NB4 (cell line): ENCODE measurements at regions not wholly inside any gene's neighbourhood (a gene's known extent, or its start where the extent isn't known, plus 50 kb on each side); places are given as distances from the start of the nearest gene placed in this dataset.

Experiments
- DNase-seq: peaks from one replicate; pipeline ENCODE4 v3.0.0; 2010; ENCODE audit warnings: low read depth
- H3K4me3 ChIP-seq: one replicate; pipeline ENCODE4 v1.5.1; 2011; ENCODE audit warnings: mild to moderate bottlenecking, low read depth, low read length, moderate library complexity
- CTCF ChIP-seq: IDR thresholded peaks from one replicate; pipeline ENCODE4 v1.5.1; 2012; ENCODE audit warnings: low read depth, low read length
- MAX ChIP-seq: IDR thresholded peaks from 2 replicates; pipeline ENCODE4 v1.6.1; 2011; ENCODE audit warnings: low read depth, low read length
- MYC ChIP-seq: IDR thresholded peaks from 2 replicates; pipeline ENCODE4 v1.6.1; 2011; ENCODE audit warnings: low read depth, low read length
- POLR2A ChIP-seq: IDR thresholded peaks from 2 replicates; pipeline ENCODE4 v1.6.1; 2011; ENCODE audit warnings: mild to moderate bottlenecking; ENCODE audit not compliant: insufficient read length; ENCODE audit errors: extremely low read depth

DNA sequence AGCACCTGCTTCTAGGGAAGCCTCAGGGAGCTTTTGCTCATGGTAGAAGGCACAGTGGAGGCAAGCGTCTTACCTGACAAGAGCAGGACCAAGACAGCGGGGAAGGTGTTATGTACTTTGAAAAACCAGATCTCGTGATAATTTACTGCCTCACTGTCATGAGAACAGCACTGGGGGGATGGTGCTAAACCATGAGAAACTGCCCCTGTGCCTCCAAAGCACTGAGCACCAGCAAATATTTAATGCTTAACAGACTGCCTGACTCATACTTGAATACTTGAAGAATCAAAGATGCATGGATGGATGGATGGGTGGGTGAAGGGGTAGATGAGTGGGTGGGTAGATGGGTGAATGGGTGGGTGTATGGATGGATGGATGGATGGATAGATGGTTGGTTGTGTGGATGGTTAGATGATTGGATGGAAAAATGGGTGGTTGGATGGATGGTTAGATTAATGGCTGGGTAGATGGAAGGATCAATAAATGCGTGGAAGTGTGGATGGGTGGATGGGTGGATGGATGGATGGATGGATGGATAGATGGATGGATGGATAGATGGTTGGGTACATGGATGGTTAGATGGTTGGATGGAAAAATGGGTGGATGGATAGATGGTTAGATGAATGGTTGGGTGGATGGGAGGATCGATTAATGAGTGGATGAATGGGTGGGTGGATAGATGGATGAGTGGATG is 101.1 kb upstream of the IPO5 start:
- no peak for DNase-seq
- H3K4me3 ChIP-seq, result no peak overlapping the region
- no peak for TF ChIP-seq MAX
- no peak for TF ChIP-seq CTCF
- TF ChIP-seq MYC, result no peak
- TF ChIP-seq POLR2A, result no peak

- no peak overlapping the region for H3K4me3 ChIP-seq
- no peak for TF ChIP-seq MAX
- no peak for TF ChIP-seq CTCF
- TF ChIP-seq MYC, result no peak
- TF ChIP-seq POLR2A, result no peak
- DNase-seq, result no peak
Observed at GRCh38 chr13:97853550-97853949, 99.9 kb upstream of the IPO5 start.

- peak; percentile 65 for DNase-seq
- no peak overlapping the region for H3K4me3 ChIP-seq
- TF ChIP-seq CTCF (peak; percentile 70), MAX (no peak)
Observed at GRCh38 chr13:97855570-97856303, 97.7 kb upstream of the IPO5 start.

- no peak for DNase-seq
- no peak overlapping the region for H3K4me3 ChIP-seq
- TF ChIP-seq MYC (no peak), CTCF (no peak), MAX (no peak), POLR2A (no peak)
Observed at GRCh38 chr13:97856304-97856675, 97.2 kb upstream of the IPO5 start.

DNA sequence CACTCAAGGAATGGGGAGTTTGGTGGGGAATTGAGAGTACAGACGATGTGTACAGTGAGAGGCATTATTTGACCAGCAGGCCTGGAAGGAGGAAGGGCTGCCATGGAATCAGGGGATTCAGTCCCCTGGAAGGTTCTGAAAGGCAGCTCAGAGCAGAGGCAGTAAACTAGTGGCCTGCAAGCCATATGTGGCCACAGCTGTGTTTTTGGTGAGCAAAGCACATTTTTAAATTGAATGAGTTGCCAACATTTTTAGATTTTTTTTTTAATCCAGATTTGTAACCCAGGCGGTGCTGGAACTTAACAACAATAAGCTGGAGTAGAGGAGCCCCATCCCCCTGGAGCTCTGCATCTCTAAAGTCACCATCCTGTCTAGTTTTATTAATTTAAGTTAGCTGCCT is 95.3 kb upstream of the IPO5 start:
- no peak overlapping the region for H3K4me3 ChIP-seq
- TF ChIP-seq POLR2A, result no peak
- no peak for TF ChIP-seq CTCF
- TF ChIP-seq MAX, result no peak
- no peak for TF ChIP-seq MYC
- DNase-seq, result no peak
